DOHH2 (cell line): ENCODE measurements at regions not wholly inside any gene's neighbourhood (a gene's known extent, or its start where the extent isn't known, plus 50 kb on each side); places are given as distances from the start of the nearest gene placed in this dataset.

Experiments used
- H3F3A ChIP-seq: fragments of 200-600 bp; sonication (generic), shearing (Covaris generic); 2 replicates; pipeline ENCODE4 v1.6.0; 2016; ENCODE audit warnings: antibody characterized with exemption, mild to moderate bottlenecking; ENCODE audit not compliant: control insufficient read depth, insufficient read depth
- H3K27ac ChIP-seq: fragments of 200-600 bp; sonication (generic); 2 replicates; pipeline ENCODE4 v1.5.1; 2014; ENCODE audit warnings: low read depth, mild to moderate bottlenecking, low read length, moderate library complexity
- H3K27me3 ChIP-seq: fragments of 200-600 bp; sonication (generic); 2 replicates; pipeline ENCODE4 v1.6.1; 2014; ENCODE audit warnings: mild to moderate bottlenecking, low read length, mixed read lengths; ENCODE audit not compliant: control insufficient read depth
- H3K36me3 ChIP-seq: fragments of 200-600 bp; sonication (generic); 2 replicates; pipeline ENCODE4 v1.6.1; 2014; ENCODE audit warnings: mild to moderate bottlenecking, low read length, moderate library complexity, mixed read lengths; ENCODE audit not compliant: control insufficient read depth
- H3K4me1 ChIP-seq: fragments of 200-600 bp; sonication (generic); 2 replicates; pipeline ENCODE4 v1.6.1; 2014; ENCODE audit warnings: mild to moderate bottlenecking, low read length, mixed read lengths; ENCODE audit not compliant: control insufficient read depth
- H3K4me2 ChIP-seq: fragments of 200-600 bp; sonication (generic); 2 replicates; pipeline ENCODE4 v1.6.0; 2014; ENCODE audit warnings: mild to moderate bottlenecking, low read length, moderate library complexity
- H3K4me3 ChIP-seq: fragments of 200-600 bp; sonication (generic); 2 replicates; pipeline ENCODE4 v1.5.1; 2014; ENCODE audit warnings: mild to moderate bottlenecking, low read length, mixed read lengths
- H3K79me2 ChIP-seq: fragments of 200-600 bp; sonication (generic); 2 replicates; pipeline ENCODE4 v1.6.1; 2014; ENCODE audit warnings: mild to moderate bottlenecking, low read length, mixed read lengths; ENCODE audit not compliant: control insufficient read depth
- H3K9me2 ChIP-seq: fragments of 200-600 bp; sonication (generic); replicated peaks from 2 replicates; pipeline ENCODE4 v1.6.1; 2014; ENCODE audit warnings: mild to moderate bottlenecking, low read length, mixed read lengths; ENCODE audit not compliant: control insufficient read depth
- H3K9me3 ChIP-seq: fragments of 200-600 bp; sonication (generic); 2 replicates; pipeline ENCODE4 v1.6.1; 2014; ENCODE audit warnings: antibody characterized with exemption, low read length, mixed read lengths; ENCODE audit not compliant: control insufficient read depth, insufficient read depth
- H4K20me1 ChIP-seq: fragments of 200-600 bp; sonication (generic); 2 replicates; pipeline ENCODE4 v1.6.0; 2014; ENCODE audit warnings: low read depth, mild to moderate bottlenecking, antibody characterized with exemption, low read length, moderate library complexity; ENCODE audit not compliant: control insufficient read depth, insufficient read depth
- EZH2phosphoT487 ChIP-seq: fragments of 200-600 bp; sonication (generic); IDR thresholded peaks from 2 replicates; pipeline ENCODE4 v1.6.1; 2017; ENCODE audit warnings: borderline replicate concordance, mild to moderate bottlenecking, antibody characterized with exemption, low read length, moderate library complexity, mixed read lengths
- TF ChIP-seq, protein P1 (sequence below): fragments of 200-600 bp; sonication (generic); IDR thresholded peaks from one replicate; pipeline ENCODE4 v1.5.1; 2014; ENCODE audit warnings: antibody characterized with exemption, mild to moderate bottlenecking, low read depth, low read length; ENCODE audit not compliant: poor library complexity, severe bottlenecking

DNA sequence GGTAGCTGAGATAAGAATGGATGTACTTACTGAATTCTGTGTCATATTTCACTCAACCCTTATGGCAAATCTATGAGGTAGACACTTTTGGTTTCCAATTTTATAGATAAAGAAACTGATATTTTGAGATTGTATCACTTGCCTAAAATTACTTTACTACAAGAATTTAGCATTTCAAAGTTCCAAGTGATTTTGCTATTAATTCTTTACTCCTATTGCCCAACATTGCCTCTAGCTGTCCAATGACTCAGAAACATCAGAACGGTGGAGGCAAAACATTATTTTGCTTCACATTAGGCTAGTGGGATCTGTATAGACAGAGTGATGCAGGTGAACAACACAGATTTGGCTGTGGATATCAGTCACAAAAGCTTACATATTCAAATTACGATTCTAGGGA lies 747.2 kb upstream of the NEGR1 start:
- Histone ChIP-seq H3K9me3 (no peaks in the 10 kb centered on the region), H3K4me1 (no peaks in the 10 kb centered on the region), H3K4me2 (no peak overlapping the region), H3K4me3 (no peak overlapping the region), H3K27ac (no peak overlapping the region), H3F3A (no peaks in the 10 kb centered on the region), H3K36me3 (no peaks in the 10 kb centered on the region), H3K79me2 (no peaks in the 10 kb centered on the region), H3K9me2 (no peaks in the 10 kb centered on the region), H4K20me1 (no peaks in the 10 kb centered on the region), H3K27me3 (no peaks in the 10 kb centered on the region)
- no peak for TF ChIP-seq EZH2phosphoT487

DNA sequence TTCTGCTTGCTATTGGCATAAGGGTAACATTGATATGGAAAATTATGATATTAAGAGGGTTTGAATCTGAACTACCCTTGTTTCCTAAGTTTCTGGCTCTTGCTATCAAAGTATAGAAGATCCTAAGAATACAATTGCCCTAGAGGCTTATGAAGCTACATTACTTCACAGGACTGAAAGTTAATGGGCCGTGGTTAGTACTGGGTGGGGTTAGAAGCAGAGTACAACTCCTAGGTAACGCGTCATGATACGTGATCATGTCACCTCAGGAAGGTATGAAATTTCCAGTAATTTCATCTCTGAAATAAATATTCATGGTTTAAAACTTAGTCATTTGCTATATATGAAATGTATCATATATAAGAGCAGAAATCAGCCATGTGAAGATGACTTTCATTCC lies 743.8 kb upstream of the NEGR1 start:
- TF ChIP-seq, protein P1, sequence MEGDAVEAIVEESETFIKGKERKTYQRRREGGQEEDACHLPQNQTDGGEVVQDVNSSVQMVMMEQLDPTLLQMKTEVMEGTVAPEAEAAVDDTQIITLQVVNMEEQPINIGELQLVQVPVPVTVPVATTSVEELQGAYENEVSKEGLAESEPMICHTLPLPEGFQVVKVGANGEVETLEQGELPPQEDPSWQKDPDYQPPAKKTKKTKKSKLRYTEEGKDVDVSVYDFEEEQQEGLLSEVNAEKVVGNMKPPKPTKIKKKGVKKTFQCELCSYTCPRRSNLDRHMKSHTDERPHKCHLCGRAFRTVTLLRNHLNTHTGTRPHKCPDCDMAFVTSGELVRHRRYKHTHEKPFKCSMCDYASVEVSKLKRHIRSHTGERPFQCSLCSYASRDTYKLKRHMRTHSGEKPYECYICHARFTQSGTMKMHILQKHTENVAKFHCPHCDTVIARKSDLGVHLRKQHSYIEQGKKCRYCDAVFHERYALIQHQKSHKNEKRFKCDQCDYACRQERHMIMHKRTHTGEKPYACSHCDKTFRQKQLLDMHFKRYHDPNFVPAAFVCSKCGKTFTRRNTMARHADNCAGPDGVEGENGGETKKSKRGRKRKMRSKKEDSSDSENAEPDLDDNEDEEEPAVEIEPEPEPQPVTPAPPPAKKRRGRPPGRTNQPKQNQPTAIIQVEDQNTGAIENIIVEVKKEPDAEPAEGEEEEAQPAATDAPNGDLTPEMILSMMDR, result no peak
- no peak for TF ChIP-seq EZH2phosphoT487
- no peaks in the 10 kb centered on the region for H3K9me2 ChIP-seq
- no peak overlapping the region for H3K4me3 ChIP-seq
- H4K20me1 ChIP-seq, result no peaks in the 10 kb centered on the region
- no peaks in the 10 kb centered on the region for H3K27me3 ChIP-seq
- H3K4me1 ChIP-seq, result no peaks in the 10 kb centered on the region
- no peaks in the 10 kb centered on the region for H3F3A ChIP-seq
- no peaks in the 10 kb centered on the region for H3K9me3 ChIP-seq
- no peaks in the 10 kb centered on the region for H3K36me3 ChIP-seq
- H3K79me2 ChIP-seq, result no peaks in the 10 kb centered on the region
- H3K4me2 ChIP-seq, result no peak overlapping the region
- no peak overlapping the region for H3K27ac ChIP-seq

DNA sequence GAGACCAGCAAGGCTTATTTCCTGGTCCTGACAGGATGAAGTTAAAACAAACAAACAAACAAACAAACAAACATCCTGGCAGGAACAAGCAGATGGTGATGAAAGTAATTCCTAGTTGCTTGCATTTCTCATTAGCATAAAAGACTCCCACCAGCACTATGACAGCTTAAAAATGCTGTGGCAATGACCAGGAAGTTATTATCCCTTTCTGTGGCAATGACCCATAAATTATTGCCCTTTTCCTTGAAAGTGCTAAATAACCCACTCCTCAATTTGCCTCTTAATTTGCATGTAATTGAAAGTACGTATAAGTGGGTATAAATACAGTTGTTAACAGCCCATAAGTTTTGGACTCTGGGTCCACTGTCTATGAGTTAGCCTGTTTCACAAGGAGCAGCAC lies 727.6 kb upstream of the NEGR1 start:
- TF ChIP-seq EZH2phosphoT487, result no peak
- TF ChIP-seq, protein P1, result no peak
- Histone ChIP-seq H3K9me2 (no peaks in the 10 kb centered on the region), H3K79me2 (no peaks in the 10 kb centered on the region), H3F3A (no peaks in the 10 kb centered on the region), H3K27ac (no peak overlapping the region), H3K4me3 (no peak overlapping the region), H4K20me1 (no peaks in the 10 kb centered on the region), H3K4me1 (no peaks in the 10 kb centered on the region), H3K4me2 (no peak overlapping the region), H3K9me3 (no peaks in the 10 kb centered on the region), H3K27me3 (no peaks in the 10 kb centered on the region), H3K36me3 (no peaks in the 10 kb centered on the region)

DNA sequence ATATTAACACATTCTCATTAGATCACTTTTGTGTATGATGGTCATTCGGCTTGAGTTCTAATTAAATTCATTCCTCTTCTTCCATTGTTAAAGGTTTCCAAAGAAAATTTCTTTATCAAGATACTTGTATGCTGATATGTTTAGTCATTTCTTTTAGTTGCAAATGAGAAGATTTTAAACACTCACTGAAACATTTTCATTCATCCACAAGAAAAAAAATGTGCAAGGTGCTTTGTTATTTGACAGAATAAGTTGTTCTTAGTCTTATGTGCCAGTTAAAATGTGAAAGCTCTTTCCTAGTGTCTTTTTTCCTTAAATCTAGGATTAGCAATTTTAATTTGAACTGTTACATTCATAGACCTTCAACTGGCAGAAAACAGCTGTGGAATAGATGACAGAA lies 727.0 kb upstream of the NEGR1 start:
- no peaks in the 10 kb centered on the region for H3K79me2 ChIP-seq

More for the DNA sequence above, 727.0 kb upstream of the NEGR1 start:
- Histone ChIP-seq H4K20me1 (no peaks in the 10 kb centered on the region), H3F3A (no peaks in the 10 kb centered on the region), H3K36me3 (no peaks in the 10 kb centered on the region), H3K4me3 (no peak overlapping the region), H3K27me3 (no peaks in the 10 kb centered on the region), H3K4me1 (no peaks in the 10 kb centered on the region), H3K27ac (no peak overlapping the region), H3K4me2 (no peak overlapping the region), H3K9me3 (no peaks in the 10 kb centered on the region), H3K9me2 (no peaks in the 10 kb centered on the region)
- no peak for TF ChIP-seq EZH2phosphoT487
- TF ChIP-seq, protein P1, result no peak
